ENCODE measurements at regions not wholly inside any gene's neighbourhood (a gene's known extent, or its start where the extent isn't known, plus 50 kb on each side); places are given as distances from the start of the nearest gene placed in this dataset.

GRCh38 chr12:82207556-82207955, 150.6 kb downstream of the CCDC59 start:
- Mint-ChIP-seq H3K27me3 (ENCODE audit: insufficient read depth) (no peaks in the 10 kb centered on the region), H3K4me1 (no peaks in the 10 kb centered on the region), H3K4me3 (no peak overlapping the region), H3K36me3 (ENCODE audit: low read depth) (no peaks in the 10 kb centered on the region), H3K27ac (no peak overlapping the region), H3K9me3 (peaks cover 48% of the 10 kb centered on the region)
- no peak for TF ChIP-seq CTCF (conservative IDR thresholded peaks at IDR 0.05)
- no peak overlapping the region for H3K9ac ChIP-seq (ENCODE audit: extremely low read depth, low read length, poor library complexity, severe bottlenecking)
- H3K9me3 ChIP-seq (ENCODE audit: control insufficient read depth, low read length): peaks cover 25% of the 10 kb centered on the region
- DNase-seq: no peak
- H3K4me3 ChIP-seq (ENCODE audit: low read length): no peak overlapping the region
- H3K36me3 ChIP-seq (ENCODE audit: control insufficient read depth, insufficient read depth, low read length): no peaks in the 10 kb centered on the region
- no peak overlapping the region for H3K27ac ChIP-seq (ENCODE audit: low read depth, low read length)
- H3K4me1 ChIP-seq (ENCODE audit: control insufficient read depth, insufficient read depth, low read length): no peaks in the 10 kb centered on the region
- H3K27me3 ChIP-seq (ENCODE audit: control insufficient read depth, insufficient read depth, low read length, poor library complexity, severe bottlenecking): no peaks in the 10 kb centered on the region

GRCh38 chr12:82203086-82203485, 155.1 kb downstream of the CCDC59 start:
- Mint-ChIP-seq H3K9me3 (peaks cover 18% of the 10 kb centered on the region), H3K4me3 (no peak overlapping the region), H3K27ac (no peak overlapping the region), H3K36me3 (ENCODE audit: low read depth) (no peaks in the 10 kb centered on the region), H3K27me3 (ENCODE audit: insufficient read depth) (no peaks in the 10 kb centered on the region), H3K4me1 (no peaks in the 10 kb centered on the region)
- Histone ChIP-seq H3K36me3 (ENCODE audit: control insufficient read depth, insufficient read depth, low read length) (no peaks in the 10 kb centered on the region), H3K4me1 (ENCODE audit: control insufficient read depth, insufficient read depth, low read length) (no peaks in the 10 kb centered on the region), H3K27me3 (ENCODE audit: control insufficient read depth, insufficient read depth, low read length, poor library complexity, severe bottlenecking) (peaks cover 21% of the 10 kb centered on the region), H3K27ac (ENCODE audit: low read depth, low read length) (no peak overlapping the region), H3K9me3 (ENCODE audit: control insufficient read depth, low read length) (peaks cover 16% of the 10 kb centered on the region), H3K4me3 (ENCODE audit: low read length) (no peak overlapping the region), H3K9ac (ENCODE audit: extremely low read depth, low read length, poor library complexity, severe bottlenecking) (no peak overlapping the region)
- no peak for TF ChIP-seq CTCF (conservative IDR thresholded peaks at IDR 0.05)
- no peak for DNase-seq
- WGBS, 2 experiments (ENCODE audit: insufficient coverage in 1 of 2, insufficient read length in 1 of 2): 91 to 100% methylated on average over 1 to 4 of the region's 4 CpGs

GRCh38 chr12:82187595-82187994, 170.6 kb downstream of the CCDC59 start:
- DNase-seq: no peak
- Mint-ChIP-seq H3K27me3 (ENCODE audit: insufficient read depth) (no peaks in the 10 kb centered on the region), H3K4me1 (no peaks in the 10 kb centered on the region), H3K27ac (no peak overlapping the region), H3K9me3 (no peaks in the 10 kb centered on the region), H3K36me3 (ENCODE audit: low read depth) (no peaks in the 10 kb centered on the region), H3K4me3 (no peak overlapping the region)
- TF ChIP-seq CTCF (conservative IDR thresholded peaks at IDR 0.05): no peak
- H3K27me3 ChIP-seq (ENCODE audit: control insufficient read depth, insufficient read depth, low read length, poor library complexity, severe bottlenecking): no peaks in the 10 kb centered on the region
- H3K27ac ChIP-seq (ENCODE audit: low read depth, low read length): no peak overlapping the region
- H3K4me3 ChIP-seq (ENCODE audit: low read length): no peak overlapping the region
- H3K4me1 ChIP-seq (ENCODE audit: control insufficient read depth, insufficient read depth, low read length): no peaks in the 10 kb centered on the region
- H3K36me3 ChIP-seq (ENCODE audit: control insufficient read depth, insufficient read depth, low read length): no peaks in the 10 kb centered on the region
- H3K9ac ChIP-seq (ENCODE audit: extremely low read depth, low read length, poor library complexity, severe bottlenecking): no peak overlapping the region
- WGBS, 2 experiments (ENCODE audit: insufficient coverage in 1 of 2, insufficient read length in 1 of 2): 90 to 93% methylated on average over 2 of the region's 2 CpGs
- H3K9me3 ChIP-seq (ENCODE audit: control insufficient read depth, low read length): no peaks in the 10 kb centered on the region
